Activated naive CD4-positive, alpha-beta T cell treated with anti-CD3 and anti-CD28 coated beads, Interleukin-2, amount 50 U/mL, for 16 hours (primary cell): ENCODE measurements at regions not wholly inside any gene's neighbourhood (a gene's known extent, or its start where the extent isn't known, plus 50 kb on each side); places are given as distances from the start of the nearest gene placed in this dataset.

Experiments used
- DNase-seq: peaks from one replicate; pipeline ENCODE4 v3.0.0-alpha.2; 2020

DNA sequence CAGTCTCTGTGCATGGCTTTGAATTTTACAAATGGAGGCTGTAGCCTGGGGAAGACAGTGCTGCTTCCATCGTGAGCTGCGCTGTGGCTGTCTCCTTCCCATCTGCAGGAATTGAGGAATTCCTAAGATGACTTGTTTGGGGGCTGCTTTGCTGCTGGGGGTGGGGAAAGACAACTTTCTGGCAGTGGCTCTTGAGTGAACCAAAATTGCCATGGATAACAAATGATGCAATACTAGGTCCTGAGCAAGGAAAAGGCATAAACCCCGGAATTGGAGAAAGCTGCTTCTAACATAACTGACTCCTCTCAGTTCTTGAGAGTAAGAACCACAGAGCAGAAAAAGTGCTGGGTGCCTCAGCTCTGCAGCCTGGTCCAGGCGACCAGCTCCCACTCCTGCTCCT, 245.0 kb upstream of the RPL38 start:
- DNase-seq = no peak

DNA sequence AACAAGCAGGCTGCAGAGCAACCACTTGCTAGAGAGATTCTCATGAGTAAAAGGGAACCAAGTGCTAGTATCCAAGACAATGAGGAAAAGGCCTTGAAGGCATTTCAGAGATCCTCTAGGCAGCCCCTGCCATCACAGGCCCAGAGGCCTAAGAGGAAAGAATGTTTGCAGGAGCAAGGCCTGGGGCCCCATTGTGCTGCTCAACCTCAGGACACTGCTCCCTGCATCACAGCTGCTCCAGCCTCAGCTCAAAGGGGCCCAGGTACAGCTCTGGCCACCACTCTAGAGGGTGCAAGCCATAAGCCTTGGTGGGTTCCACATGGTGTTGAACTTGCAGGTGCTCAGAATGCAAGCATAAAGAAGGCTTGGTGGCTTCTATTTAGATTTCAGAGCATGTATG, 243.0 kb upstream of the RPL38 start:
- no peak for DNase-seq

DNA sequence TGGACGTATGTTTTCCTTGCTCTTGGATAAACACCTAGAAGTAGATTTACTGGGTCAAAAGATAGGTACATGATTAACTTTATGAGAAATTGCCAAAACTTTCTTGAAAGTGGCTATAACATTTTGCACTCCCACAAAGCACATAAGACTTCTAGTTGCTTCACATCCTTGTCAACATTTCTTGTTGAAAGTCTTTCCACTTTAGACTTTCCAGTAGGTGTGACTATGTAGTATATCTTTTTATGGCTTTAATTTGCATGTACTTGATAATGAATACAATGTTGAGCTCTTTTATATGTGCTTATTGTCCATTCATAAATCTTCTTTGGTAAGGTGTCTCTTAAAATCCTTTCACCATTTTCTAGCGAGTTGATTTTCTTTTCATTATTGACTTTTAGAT, 241.2 kb upstream of the RPL38 start:
- no peak for DNase-seq

DNA sequence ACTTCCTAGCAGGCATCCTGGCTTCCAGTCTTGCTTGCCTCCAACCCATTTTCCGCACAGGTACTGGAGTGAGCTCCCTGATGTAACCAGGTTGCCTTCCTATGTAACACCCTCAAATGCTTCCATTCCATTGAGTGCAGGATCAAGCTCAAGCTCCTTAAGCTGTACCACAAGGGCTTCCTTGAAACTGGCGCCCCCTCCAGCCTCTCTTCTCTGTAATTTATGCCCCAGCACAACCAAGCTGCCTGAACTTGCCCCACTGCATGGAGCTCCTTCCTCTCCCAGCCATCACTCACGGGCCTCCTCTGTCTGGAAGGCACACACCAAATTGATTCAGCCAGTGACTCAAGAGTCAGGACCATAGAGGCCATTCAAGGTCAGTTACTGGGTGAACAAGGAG, 234.8 kb upstream of the RPL38 start:
- no peak for DNase-seq

DNA sequence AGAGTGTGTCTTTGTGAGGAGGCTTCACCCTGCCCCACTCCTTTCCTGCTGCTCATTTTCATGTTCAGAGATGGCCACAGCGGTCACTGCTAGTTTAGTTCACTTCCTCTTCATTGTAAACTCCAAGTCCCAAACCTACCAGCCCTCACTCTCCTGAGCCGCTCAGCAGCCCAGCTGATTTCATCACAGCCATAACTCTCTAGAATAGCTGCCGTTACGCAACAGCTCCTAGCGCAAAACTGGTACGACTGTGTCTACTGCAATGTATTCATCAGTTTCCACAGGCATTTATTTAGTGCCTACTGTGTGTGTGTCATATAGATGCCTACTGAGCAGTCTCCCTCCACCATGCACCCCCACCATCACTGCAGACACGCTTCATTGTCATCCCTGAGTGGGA, 233.5 kb upstream of the RPL38 start:
- DNase-seq = no peak

DNA sequence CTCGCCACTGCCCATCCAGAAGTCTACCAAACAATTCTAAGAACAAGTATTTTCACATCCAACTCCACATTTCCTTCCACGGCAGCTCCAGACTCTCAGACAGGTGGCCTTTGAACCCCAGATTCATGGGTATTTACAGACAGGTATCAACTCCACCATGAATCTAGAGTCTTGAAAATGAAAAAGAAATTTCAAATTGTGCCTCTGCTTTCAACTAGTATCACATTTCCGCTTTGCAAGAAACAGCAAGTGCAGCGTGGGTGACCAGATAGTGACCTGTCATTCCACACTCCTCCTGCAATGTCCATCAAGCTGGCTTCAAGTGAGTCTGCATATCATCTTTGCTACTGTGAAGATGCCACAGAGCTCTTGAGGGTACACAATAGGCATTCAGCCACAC, 232.4 kb upstream of the RPL38 start:
- DNase-seq = no peak

DNA sequence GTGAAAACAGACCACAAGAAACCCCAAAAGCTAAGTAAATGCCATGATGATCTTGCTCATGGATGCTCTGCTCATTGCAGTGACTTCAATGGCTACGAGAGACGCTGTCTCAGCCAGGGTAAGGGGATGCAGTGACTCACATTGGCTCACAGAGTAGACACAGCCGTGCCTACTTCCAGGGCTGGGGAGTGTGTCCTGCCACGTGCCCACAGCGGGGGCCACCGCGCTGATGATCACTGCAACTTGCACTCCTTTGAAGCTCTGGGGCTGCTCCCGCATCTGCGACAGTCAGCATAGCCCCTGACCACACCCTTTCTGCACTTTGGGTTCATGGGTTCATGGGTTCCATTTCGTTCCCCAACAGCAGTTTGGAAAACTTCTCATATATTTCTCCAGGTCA, 231.4 kb upstream of the RPL38 start:
- DNase-seq = no peak

DNA sequence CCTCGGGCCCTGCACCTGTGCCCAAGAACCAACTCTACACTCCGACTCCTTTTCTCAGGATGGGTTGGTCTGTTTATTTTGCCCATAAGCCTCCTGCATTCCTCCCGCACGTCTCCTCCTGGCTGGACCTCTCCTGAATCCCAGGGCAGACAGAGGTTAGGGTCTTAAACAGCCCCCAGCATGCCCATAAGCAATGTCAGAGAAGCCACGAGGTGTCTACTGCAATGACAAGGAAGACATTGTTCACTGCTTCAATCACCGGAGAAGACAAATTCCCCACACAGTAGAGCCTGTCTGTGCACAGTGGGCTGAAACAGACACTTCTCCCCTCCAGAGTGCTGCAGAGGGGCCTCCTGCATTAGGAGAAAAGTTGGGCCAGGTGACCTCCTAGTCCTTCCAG, 230.6 kb upstream of the RPL38 start:
- no peak for DNase-seq

DNA sequence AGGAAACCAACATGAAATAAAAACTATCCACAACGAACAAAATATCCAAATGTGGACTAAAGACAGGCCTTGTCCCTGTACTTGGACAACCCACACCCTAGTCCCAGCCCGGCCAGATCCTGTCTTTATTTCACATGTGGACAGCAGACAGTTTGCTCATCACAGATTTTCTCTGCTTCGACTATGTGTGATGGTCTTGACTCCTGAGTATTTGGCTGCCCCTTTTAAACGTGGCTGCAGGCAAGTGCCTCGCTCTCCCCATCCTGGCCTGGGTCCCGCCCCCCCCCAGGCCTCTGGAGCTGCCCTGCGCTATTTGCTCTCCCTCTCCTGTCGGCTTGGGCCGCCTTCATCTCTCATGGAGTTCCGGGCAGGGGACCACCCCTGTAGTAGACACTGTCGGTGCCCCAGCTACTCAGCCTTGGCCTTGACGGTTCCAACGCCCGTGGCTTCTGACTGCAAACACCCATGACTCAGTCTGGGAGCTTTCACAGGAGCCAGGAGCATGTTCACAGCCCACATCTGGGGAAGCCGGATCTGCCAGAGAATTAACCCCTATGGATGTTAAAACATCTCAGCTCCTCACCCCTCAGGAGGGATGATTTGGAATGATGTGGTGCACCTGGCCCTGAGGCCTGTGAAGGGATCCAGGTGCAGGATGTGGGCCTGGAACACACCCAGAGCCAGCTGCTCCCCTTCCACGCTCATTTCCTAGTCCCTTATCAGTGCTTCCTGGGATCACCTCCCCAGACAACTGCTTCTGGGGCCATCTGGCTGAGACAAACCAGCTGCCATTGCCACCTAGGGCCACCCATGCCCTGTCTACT, 229.7 kb upstream of the RPL38 start:
- DNase-seq = no peak

DNA sequence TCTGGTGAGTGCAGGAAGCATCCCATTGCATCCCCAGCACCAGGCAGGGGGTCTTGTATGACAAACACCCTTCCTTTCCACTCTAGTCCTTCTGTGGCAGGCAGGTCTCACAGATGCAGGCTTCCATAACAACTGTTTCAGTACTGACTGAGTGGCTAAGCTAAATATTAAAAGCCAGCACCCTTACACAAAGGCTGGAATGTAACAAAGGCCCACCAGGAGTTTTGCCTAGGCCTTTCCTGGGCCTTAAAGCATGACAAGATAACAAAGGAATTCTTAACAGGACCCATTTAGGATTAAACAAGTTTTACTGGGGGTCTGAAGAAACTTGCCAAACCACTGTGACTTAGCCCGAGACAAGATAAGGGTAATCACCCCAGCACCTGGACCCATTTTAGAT, 228.9 kb upstream of the RPL38 start:
- no peak for DNase-seq

DNA sequence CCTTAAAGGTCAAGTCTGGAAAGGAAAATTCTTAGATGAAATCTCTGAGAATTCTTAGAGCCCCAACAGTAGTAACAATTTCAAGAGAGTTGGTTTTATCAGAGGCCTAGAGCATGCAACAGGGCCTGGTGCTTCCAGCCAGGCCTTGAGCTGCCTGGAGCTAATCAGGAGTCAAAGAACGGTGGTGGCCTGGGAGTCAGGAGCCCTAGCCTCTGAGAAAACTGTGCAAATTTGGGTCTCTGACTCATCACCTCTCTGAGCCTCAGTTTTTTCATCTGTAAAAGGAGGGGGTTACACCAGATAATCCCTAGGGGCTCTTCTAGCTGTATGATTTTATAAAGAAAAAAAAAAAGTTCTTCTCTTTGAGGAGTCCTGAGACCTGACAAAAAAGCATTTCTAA, 227.3 kb upstream of the RPL38 start:
- DNase-seq = no peak

DNA sequence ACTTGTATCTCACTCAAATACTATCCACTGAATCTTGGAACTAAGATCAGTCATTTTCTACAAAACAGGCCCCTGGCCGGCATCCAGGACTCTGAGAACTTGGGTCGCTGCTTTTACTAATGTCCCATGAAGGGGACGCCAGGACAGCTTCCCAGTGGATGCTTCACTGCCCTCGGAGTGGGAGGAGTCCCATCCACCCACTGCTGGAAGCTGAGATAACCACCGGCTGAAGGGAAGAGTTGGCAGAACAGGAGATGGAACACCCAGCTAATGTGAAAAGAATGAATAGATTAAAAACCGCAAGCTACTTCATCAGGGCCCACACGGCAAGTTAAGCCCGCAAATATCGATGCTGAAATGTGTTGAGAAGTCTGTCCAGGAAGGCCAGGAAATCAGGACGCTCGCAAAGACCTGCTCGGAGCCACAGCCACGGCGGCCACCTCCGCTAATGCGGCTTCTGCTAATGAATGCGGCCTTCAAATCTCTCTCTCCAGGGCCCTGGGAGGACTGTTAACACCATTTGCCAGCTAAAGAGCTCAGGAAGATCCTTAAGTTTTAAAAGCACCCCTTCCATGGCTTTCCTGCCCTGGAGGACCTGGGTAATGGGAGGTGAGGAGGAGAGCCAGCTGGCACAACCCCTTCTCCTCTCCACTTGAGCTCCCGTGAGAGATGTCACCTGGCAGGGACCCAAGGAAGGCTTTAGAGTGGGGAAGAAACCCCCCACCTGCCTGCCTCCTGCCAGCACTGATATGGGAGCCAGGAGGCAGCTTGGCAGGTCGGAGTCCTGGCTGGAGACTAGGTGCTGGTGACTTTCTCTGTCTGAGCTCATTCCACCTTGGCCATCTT, 226.6 kb upstream of the RPL38 start:
- DNase-seq = no peak

DNA sequence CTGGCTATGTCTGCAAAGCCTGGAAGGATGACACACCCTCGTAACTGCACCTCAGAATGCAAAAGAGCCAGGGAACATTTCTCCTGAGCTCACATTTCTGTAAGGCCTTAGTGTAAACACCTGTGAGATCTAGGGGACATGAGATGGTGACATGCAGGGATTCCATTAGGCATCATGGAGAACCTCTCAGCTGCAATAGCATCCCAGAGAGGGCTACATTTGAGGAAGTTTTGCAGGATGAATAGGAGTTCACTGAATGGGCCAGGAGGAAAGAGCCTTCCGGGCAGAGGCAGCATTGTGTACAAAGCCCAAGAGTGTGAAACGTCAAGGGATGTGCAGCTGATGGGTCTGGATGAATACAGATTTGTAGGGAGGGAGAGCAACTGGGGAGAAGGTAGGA, 223.0 kb upstream of the RPL38 start:
- DNase-seq = no peak

DNA sequence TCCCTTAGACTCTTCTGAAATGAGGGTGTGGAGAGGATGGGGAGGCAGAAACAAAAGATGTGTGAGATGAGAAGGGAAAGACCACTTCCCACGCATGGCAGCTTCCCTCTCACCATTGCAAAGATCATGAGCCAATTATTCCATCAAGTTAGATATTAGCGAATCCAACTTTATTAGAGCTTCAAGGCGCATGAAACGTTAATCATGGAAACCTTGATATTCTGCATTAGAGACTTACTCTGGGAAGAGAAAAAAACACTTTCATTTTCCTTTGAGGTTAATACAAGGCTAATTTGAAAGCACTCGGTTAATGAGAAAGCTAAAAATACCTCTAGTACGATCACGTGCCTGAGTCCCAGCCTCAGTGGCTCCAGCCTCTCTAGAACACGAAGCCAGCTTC, 220.6 kb upstream of the RPL38 start:
- DNase-seq = no peak

DNA sequence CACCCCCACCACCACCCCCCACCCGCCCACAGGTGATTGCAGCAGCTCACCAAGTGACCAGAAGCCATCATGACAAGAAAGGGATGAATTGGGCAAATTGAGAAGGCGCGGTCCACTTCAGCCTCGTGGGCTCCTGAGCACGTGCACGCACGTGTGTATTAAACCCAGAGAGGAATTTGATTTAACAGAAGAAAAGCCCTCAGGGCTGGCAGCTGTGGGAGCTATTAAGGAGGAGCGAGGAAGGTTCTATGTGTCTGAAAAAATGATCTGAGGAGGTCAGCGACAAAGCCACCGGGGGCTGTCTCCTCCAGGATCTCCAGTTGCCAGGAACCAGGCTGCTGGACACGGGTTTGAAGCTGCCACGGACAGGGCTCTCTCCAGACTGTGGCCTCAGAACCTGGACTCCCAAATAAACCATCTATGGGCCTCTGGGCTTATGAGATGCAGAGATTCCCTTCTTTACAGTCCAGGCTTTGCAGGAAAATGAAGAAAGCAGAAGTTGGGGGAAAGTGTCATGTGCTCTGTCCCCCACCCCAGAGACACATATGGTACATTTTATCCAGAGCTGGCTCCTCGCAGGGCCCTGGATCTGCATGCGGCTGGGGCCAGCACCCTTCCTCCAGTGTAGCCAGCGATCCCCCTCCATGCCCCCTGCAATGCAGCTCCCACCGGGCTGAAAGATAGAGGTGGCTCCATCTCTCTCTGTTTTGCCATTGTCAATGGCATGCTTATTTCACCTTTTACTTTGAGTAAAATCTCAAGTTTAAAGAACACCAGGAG, 219.7 kb upstream of the RPL38 start:
- DNase-seq = no peak

DNA sequence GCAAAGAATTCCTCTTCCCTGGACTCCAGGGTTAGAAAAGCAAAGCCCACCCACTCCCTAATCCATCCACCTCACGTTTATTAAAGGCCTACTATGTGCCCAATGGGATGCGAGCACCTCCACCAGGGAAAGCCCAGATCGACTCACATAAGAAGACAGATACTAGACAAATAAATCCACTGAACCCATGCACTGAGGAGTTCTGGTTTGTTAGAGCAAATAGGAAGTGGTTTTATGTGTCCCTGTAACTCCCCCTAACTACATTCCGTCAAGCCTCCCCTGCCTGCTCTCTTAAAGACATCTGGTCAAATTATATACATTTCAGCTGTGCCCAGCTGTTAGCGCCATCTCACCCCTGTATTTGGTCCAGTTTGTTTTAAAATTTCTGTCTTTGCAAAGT, 218.5 kb upstream of the RPL38 start:
- DNase-seq = no peak

DNA sequence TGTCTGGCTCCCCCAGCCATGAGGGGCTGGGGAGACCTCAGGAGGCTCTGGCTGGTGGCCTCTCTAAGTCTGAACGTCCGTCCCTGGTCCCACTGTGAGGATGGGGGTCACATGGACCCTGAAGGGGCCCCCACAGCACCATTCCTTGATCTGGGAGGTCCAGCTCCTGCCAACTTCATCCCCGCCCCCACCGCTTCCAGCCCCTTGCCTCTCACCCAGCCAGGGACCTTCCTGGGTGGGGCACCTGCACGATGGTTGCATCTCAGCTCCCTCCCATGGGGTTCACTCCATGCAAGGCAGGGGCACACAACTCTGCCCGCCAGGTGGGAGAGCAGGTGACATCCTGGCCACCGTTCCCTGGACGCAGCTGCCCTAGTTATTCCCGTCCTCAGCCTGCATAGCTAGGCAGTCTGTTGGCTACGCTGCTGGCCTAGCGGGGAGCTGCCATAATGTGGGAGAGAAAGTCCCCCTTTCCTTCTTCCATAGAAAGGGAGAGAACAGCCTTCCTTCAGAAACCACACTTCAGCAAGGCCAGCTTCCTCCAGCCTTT, 217.9 kb upstream of the RPL38 start:
- no peak for DNase-seq

DNA sequence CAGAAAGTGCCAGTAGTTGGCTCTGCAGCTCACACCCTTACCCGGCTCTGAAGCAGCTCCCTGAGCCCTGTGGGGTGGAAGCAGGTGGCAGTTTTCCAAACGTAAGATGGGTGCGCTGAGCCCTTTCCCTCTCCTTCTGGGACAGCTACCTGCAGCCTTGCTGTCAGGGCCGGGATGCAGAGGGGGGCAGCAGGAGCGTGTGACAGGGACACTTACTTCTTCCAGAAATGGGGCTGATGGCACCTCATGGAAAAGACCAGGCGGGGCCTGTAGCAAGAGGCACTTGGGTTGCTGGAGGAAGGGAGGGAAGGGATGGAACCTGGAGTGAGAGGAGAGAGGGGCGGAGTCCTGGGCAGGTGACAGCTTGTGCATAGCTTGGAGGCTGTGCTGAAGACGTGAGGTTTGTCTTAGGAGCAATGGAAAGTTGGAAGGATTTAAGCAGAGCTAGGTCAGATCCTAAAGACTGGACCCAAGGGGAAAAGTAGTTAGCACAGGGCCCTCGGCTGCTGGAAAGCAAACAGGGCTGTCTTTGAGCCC, 216.8 kb upstream of the RPL38 start:
- no peak for DNase-seq

DNA sequence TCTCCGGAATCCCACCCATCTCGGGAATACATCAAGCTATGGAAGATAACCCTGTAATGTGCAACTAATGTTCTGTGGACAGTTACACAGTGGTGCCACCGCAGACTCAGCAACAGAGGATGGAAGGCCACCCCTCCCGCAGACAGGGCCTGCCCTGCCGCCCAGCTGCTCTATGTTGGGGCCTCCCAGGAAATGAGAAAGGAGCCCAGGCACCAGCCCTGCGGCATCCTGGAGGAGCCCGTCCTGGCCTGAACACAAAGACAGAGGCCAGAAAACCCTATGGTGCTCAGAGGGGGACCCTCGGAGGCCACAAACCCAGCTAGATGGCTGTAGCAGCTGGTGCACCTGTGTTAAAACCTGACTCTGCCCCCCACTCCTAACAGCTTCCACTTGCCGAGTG, 216.1 kb upstream of the RPL38 start:
- DNase-seq = no peak

DNA sequence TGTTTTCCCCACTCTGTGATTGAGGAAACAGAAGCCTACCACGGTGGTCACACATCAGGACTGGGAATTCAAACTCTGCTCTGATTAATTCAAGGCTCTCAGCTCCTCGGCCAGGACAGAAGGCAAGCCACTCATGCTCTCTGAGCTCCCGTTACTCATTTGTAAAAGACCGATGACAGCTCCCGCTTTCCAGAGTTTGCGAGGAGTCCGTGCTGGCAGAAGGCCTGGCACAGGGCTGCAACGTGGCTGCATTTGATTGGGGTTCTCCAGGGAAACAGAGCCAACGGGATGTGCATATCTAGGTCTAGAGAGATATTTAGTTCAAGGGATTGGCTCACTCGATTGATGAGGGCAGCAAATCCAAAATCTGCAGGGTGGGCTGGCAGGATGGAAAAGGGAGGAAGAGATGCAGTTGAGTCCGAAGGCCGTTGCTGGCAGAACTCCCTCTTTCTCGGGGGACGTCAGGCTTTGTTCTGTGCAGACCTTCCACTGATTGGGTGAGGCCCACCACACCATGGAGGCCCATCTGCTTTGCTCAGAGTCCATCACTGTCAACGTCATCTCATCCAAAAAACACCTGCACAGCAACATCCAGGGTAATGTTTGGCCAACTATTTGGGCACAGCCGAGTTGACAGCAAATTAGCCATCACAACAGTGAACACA, 215.5 kb upstream of the RPL38 start:
- DNase-seq = no peak

DNA sequence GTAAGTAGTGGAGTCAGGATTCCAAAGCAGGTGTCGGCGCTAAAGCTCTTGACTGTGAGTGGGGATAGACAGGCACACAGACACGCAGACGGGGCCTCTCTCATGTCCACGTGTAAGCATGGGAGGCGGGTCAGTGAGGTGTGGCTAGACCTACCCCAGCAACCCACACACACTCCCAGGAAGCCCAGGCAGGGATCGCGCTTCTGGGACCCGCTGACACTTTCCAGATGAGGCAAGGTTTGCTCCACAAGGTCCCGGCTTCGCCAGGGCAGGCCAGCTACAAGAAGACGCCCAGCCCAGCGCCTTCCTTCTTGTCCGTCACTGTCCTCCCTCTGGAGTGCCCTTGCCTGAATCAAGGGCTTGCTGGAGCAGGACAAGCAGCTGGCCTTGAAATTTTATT, 213.8 kb upstream of the RPL38 start:
- no peak for DNase-seq

DNA sequence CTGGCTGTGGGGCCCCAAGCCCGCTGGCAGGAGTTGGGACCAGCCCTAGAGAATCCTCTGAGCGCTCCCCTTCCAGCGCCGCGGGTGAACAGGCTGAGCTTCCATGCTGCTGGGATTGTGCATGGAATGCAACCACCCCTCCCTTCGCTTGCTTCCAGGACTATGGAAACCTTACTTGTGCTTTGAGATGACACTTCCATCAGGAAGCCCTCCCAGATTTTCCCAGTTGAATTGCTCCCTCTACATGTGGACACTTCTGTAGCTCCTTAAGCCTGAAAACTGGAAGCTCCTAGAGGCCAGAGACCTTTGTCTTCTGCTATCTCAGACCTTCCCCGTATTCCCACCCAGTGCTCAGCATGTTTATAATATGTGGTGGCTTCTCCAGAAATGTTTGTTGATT, 213.2 kb upstream of the RPL38 start:
- DNase-seq = no peak

DNA sequence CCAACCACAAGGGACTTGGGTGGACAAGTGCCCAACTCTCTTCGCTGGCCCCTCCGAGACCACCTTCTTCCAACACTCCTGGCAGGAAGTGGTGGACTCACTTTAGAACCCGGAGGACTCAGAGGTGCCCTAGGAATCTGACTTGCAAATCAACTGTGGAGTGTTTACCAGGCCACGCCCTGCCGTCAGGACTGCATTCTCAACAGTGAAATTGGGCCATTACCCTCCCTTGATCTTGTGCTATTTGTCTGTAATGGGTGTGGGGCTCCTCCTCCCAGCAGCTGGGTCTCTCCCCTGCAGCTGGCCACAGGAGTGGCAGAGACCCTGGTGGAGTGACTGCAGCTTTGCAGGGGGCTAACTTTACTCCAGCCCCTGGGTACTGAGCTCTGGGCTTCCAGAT, 212.2 kb upstream of the RPL38 start:
- no peak for DNase-seq
